GM15510 (cell line): ENCODE measurements at regions not wholly inside any gene's neighbourhood (a gene's known extent, or its start where the extent isn't known, plus 50 kb on each side); places are given as distances from the start of the nearest gene placed in this dataset.

Experiments used
- POLR2A ChIP-seq: IDR thresholded peaks from 3 replicates; pipeline ENCODE4 v1.6.1; 2011; ENCODE audit warnings: borderline replicate concordance; ENCODE audit not compliant: insufficient read length; ENCODE audit errors: extremely low read depth

GRCh38 chr22:49580024-49580423 is 247.6 kb downstream of the BRD1 start:
- TF ChIP-seq POLR2A, result no peak

GRCh38 chr22:49577168-49578060 is 250.3 kb downstream of the BRD1 start:
- TF ChIP-seq POLR2A, result no peak

GRCh38 chr22:49576241-49577141 is 251.2 kb downstream of the BRD1 start:
- no peak for TF ChIP-seq POLR2A

GRCh38 chr22:49575703-49576081 is 252.0 kb downstream of the BRD1 start:
- no peak for TF ChIP-seq POLR2A

DNA sequence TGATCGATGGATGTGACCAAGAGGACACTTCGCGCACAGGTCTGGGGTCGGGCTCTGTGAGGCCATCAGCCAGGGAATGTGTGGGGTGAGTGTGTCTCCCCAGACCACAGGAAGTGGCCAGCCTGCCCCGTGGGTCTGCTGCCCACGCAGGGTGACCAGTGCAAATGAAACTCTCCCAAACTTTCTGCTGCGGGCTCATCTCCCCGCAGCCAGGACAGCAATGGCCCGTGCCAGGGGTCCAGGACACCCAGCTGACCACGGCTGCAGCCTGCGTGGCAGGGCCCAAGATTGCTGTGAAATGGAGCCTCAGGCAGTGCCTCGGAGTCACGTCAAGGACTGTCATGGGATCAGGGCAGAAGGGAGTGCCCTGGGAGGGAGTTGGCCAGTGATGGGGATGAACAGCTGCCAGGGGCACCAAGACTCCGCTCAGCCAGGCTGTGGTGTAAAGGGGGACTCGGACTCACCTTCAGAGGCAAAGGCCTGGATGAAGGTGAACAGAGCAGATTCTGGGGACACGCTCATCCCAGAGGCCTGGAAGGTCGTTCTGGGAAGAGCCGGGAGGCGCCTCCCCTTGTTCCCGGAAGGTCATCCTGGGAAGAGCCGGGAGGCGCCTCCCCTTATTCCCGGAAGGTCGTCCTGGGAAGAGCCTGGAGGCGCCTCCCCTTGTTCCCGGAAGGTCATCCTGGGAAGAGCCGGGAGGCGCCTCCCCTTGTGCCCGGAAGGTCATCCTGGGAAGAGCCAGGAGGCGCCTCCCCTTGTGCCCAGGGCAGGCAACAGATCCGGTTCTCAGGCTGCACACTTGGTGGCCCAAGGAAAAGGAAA is 252.6 kb downstream of the BRD1 start:
- no peak for TF ChIP-seq POLR2A

- no peak for TF ChIP-seq POLR2A
Measured at GRCh38 chr22:49574205-49574880, 253.3 kb downstream of the BRD1 start.

GRCh38 chr22:49573109-49573765 is 254.4 kb downstream of the BRD1 start:
- no peak for TF ChIP-seq POLR2A

DNA sequence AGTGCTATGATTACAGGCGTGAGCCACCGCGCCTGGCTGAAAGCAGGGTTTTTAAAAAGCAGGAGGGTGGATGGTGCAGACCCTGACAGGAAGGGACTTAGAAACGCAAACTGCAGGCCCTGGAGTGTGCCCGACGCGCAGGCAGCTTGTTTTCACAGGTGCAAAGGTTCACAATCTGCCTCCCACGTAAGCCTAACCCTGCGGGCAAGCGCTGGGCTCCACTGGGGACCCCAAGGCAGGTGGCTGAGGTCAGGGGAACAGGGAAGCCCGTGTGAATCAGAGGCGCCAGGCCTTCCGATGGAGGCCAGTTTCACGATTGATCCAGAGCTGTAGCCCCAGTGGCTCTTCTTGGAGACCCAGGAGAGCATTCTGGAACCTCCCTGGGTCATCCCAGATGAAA is 256.3 kb downstream of the BRD1 start:
- TF ChIP-seq POLR2A, result no peak

GRCh38 chr22:49570032-49570848 is 257.4 kb downstream of the BRD1 start:
- no peak for TF ChIP-seq POLR2A

DNA sequence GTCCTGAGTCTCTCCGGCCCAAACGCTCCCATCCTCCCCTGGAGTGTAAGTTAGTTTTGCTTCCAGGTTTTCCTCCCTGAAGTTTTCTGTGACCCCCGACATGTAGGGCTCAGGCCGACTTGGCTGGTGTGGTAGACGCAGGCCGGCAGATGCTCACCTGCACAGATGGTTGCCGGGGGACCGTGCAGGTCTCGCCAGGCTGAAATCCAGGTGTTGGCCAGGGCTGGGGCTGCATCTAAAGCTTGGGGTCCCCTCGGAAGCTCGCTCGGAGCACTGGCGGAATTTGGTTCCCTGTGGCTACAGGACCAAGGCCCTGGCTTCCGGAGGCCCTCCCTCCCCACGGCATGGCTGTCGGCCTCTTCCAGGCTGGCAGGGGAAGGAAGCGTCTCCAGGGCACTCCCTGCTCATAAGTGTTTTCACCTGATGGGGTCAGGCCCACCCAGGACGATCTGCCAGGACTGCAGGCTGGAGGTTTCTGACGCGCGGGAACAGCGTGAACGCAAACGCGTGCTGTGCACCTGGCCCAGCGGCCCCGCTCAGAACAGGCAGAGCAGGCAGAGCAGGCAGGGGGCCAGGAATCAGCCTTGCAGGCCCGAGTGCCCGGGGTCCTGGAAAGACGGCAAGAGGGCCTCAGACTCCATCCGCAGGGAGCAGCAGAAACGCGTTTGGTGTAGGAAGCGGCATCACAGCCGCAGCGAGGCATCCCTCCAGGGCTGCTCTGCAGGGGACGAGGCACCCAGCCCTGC is 258.2 kb downstream of the BRD1 start:
- no peak for TF ChIP-seq POLR2A

GRCh38 chr22:49568751-49569285 is 258.9 kb downstream of the BRD1 start:
- TF ChIP-seq POLR2A, result no peak

- TF ChIP-seq POLR2A, result no peak
Measured at GRCh38 chr22:49567899-49568750, 259.5 kb downstream of the BRD1 start.

DNA sequence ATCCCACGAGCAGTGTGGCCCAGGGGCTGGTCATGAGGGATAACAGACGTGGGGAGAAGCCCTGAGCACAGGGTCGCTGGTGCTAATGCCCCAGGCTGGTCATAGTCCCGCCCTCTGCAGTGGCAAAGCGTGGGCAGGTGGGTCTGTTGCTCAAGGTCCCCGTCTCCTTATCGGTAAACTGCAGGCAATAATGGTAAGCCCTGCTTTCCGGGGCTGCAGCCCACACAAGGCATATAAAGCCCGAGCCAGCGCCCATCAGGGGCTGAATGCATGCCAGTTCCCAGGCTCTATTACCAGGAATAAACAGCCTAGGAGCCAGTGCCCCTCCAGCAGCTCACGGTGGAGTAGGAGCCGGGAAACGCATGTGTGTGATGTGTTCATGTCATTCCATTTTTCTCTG is 261.0 kb downstream of the BRD1 start:
- TF ChIP-seq POLR2A, result no peak
